ENCODE measurements at regions not wholly inside any gene's neighbourhood (a gene's known extent, or its start where the extent isn't known, plus 50 kb on each side); places are given as distances from the start of the nearest gene placed in this dataset.
"Not testable (repeated sequence)": the region's sequence is repeated elsewhere in the genome, so short reads cannot be mapped to it uniquely, and the experiment has no call there.

GRCh38 chr6:145112711-145113148, 622.6 kb downstream of the EPM2A start:
- DNase-seq (ENCODE audit: low spot score): no peak

DNA sequence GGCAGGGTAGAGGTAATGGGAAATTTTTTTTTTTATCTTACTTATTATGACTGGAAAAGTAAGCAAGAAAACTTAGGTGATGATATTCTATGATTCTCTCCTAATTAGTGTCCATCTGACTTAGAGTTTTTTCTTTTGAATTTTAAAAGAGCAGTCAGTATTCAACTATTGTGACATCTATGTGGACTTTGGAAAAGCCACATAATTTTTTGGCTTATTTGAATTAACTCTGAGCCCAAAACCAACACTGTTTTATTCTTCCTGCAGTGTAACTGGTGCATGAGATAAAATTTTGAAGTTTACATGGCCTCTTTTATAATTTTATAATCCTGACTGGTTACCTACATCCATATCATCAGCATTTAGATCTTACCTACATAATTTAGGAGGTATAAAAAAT, 619.7 kb downstream of the EPM2A start:
- DNase-seq (ENCODE audit: low spot score): no peak

DNA sequence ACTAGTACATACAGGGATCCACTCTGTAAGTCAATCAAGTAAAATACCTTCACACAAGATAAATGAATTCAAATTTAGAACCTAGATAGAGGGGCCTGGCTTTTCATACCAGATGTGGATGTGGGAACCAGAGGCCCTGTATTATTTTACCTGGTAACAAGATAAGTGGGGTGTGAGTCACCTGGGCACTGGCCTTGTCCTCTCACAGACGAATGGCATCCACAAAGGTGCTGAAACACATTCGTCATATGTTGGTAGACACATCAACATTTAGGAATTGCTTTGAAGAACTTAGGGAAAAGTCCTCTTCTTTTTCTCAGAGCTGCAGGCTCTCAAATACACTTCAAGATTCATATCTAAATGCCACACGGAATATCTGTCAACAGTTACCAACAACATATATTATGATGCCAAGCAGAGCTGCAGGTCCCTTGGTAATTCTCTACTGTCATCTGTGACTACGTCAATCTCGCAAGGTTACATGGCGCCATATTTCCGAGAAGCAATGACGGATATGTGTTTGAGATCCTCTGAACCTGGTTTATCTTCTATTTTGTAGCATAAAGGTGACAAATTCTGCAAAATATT, 618.6 kb downstream of the EPM2A start:
- no peak for DNase-seq (ENCODE audit: low spot score)

GRCh38 chr6:145118224-145118623, 617.1 kb downstream of the EPM2A start:
- no peak for DNase-seq (ENCODE audit: low spot score)

GRCh38 chr6:145119081-145119480, 616.2 kb downstream of the EPM2A start:
- DNase-seq (ENCODE audit: low spot score): no peak

- DNase-seq (ENCODE audit: low spot score): no peak
Observed at GRCh38 chr6:145132709-145133108, 602.6 kb downstream of the EPM2A start.

DNA sequence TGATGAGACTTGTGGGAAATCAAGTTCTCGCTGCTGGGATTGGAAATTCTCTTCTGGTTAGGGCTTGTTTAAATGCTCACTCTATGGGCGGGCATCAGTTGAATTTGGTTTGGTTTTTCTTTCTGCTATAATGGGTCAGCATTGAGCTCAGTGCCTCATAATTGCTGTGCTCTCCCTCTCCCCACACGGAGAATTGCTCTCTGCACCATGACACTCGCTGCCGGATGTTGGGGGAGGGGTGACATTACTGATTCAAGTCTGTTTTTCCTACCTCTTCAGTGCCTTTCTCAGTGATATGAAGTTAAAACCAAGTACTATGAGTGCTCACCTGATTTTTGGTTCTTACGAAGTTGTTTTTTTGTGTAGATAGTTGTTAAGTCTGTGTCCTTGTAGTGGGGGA, 599.6 kb downstream of the EPM2A start:
- DNase-seq (ENCODE audit: low spot score): no peak

- no peak for DNase-seq (ENCODE audit: low spot score)
Observed at GRCh38 chr6:145137425-145137824, 597.9 kb downstream of the EPM2A start.

DNA sequence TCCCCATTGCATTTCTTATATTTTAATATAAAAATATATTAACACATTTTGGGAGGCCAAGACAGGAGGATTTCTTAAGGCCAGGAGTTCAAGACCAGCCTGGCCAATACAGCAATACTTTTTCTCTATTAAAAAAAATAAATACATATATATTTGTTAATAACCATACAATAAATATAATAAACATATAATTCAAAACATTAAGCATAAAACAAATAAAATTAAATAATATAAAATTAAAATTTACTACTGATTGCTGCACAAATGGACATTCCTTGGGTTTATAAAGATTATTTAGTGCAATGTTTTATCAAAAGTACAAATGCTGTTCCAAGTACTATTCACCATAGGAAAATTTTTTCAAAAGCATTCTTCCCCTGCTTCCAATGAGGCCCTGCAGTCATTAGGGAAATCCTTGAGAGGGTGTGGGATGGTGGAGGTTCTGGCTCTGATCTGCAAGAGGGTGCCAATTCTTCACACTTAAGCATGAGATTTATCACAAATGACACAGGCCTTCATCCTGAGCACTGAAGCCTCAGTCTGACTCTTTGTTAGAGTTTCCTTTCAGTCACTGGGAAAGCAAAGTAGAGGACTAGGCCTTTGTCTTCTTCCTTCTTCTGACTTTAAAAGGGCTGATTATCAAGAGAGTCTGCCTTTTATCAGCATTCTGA, 596.7 kb downstream of the EPM2A start:
- DNase-seq (ENCODE audit: low spot score): no peak

DNA sequence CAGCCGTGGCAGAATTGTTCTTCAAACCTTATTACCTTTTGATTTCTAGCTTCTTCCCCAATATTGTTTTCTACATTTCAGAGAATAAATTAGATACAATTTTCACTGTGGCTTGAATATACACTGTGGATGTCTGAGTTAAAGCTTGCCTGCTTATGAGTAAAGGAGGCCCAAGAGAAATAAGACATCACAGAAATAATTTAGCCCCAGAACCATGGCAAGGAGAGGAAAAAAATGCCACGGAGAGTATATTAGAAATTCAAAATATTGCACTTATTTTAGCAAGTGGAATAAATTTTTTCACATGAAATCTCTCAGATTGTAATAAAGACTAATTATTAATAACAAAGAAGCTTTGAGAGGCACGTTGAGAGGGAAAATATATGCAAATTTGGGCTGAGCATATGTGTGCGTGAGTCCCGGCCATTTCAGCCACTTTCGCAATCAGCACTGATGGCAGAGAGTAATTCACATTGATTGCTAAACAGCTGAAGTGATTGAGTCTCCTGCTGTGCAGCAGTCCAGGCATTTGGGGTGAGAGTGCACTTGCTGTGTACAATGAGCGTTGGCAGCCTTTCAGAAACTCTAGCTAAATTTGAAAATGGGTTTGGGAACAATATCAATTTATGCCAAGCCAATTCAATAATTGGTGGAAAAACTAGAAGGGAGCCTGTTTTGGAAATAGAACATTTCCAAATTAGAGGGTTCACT, 596.0 kb downstream of the EPM2A start:
- DNase-seq (ENCODE audit: low spot score): no peak

DNA sequence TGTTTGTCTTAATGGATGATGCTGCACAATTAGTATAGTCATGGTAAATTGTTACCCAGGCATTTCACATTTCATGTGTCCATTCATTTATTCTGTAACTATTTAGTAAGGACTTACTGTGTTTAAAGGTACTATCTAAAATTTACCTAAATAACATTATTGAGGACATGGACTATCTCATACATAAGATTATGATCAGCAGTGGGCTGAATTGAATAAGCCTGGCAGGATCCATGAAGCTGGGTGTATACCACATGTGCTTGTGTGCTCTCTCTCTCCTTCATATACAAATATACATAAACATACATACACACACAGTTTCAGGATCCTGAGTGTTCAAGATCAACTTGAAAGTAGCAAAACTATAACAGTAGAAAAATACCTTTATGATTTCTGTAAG, 595.4 kb downstream of the EPM2A start:
- DNase-seq (ENCODE audit: low spot score): no peak

GRCh38 chr6:145141572-145141971, 593.7 kb downstream of the EPM2A start:
- DNase-seq (ENCODE audit: low spot score): no peak

DNA sequence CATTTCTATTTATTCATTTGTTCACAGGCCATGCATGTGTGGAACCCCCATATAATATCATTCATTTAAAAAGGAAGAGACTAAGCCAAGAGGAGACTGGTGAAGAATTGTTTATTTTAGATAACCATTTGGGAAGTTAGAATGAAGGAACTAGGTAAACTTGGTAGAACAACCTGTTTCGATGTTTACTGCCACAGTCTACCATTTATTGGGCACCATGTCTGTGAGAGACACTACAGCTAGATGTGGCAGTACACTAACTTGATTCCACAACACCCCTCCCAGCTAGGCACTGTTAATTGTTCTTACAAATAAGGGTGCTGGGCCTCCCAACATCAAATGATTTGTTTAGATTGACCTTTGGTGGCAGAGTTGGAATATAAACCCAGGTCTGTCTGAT, 592.4 kb downstream of the EPM2A start:
- DNase-seq (ENCODE audit: low spot score): no peak

DNA sequence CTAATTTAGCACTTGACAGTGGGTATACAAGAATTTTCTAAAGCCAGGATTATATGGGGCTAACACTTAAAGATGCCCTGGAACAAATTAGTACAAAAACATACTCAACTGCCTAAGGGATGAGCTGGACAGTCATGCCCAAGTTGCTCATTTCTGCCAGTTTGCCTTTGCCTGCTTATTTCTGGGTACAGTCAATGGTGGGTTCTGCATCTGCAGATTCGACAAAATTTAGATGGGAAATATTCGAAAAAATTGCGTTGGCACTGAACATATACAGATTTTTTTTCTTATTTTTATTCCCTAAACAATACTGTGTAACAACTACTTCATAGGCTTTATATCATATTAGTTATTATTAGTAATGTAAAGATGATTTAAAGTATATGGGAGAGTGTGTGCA, 591.9 kb downstream of the EPM2A start:
- DNase-seq (ENCODE audit: low spot score): no peak

- no peak for DNase-seq (ENCODE audit: low spot score)
Observed at GRCh38 chr6:145147559-145147958, 587.8 kb downstream of the EPM2A start.

- peak; percentile 22 for DNase-seq (ENCODE audit: low spot score)
Observed at GRCh38 chr6:145147981-145148749, 587.2 kb downstream of the EPM2A start.

DNA sequence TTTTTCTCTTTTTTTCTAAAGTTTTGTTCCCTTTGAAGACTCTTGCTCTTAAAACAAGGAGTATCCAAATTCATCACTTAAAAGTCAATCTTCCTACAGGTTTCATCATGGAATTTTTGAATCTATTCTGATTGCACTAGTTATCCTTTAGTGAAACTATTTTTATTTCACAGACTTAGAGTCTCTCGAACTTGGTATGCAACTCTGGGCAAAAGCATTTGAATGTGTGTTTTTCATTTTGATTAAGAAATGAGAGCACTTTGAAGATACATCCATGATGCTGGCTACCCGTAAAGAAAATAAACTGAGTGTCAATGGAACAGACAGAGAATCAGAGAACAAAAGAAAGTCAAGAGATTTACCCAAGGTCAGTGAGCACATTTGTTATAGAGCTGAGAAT, 586.5 kb downstream of the EPM2A start:
- no peak for DNase-seq (ENCODE audit: low spot score)

GRCh38 chr6:145151624-145152023, 583.7 kb downstream of the EPM2A start:
- DNase-seq (ENCODE audit: low spot score): no peak

DNA sequence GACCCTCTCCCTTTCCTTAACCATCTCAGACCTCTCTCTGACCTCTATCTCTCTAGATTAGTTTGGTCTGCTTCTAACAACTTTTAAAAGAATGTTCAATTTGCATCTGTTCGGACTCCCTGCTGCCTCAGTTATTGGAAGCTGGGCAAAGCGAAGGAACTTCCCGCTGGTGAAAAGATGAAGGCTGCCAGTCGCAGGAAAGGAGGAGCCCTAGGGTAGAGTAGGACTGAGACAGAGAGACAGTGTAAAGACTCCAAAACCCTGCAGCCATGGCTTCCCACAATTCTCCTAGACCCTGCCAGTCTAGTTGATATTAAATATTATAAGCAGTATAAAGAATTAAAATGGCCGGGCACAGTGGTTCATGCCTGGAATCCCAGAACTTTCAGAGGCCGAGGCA, 581.8 kb downstream of the EPM2A start:
- no peak for DNase-seq (ENCODE audit: low spot score)

- DNase-seq (ENCODE audit: low spot score): no peak
Observed at GRCh38 chr6:145155411-145155810, 579.9 kb downstream of the EPM2A start.

DNA sequence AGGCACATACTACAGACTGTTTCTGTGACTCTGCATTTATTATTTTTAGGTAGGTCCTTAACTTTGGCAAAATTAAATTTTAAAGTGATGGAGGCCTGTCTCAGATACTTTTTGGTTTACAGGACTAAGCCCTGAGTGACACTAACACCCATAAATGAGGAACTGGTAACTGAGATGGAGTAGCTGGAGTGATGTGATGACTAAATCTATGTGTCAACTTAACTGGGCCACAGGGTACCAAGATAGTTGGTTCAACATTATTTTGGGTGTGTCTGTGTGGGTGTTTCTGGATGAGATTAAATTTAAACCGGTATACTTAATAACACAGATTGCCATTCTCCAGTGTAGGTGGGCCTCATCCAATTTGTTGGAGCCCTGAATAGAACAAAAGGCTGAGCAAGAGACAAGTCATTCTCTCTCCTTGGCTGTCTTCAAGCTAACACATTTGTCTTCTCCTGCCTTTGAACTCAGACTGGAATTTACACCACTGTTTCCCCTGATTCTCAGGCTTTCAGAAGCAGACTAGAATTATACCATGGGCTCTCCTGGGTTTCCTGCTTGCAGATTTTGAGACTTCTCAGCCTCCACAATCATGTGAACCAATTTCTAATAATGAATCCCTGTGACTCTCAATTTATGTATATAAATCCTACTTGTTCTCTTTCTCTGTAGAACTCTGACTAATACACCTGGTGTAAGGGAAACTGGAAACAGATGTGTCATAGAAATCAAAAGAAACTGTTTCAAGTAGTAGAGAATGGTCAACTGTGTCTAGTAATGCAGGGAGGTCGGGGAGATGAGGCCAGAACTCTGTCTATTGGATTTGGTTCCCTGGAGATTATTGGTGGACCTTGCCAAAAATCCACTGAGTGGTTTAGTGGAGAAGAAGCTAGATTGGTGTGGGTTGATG, 579.2 kb downstream of the EPM2A start:
- no peak for DNase-seq (ENCODE audit: low spot score)

DNA sequence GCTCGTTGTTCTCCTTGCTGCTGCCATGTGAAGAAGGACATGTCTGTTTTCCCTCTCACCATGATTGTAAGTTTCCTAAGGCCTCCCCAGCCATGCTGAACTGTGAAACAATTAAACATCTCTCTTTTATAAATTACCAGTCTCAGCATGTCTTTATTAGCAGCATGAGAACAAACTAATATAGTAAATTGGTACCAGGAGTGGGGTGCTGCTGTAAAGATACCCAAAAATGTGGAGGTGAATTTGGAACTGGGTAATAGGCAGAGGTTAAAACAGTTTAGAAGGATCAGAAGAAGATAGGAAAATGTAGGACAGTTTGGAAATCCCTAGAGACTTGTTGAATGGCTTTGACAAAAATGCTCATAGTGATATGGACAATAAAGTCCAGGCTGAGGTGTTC, 576.7 kb downstream of the EPM2A start:
- DNase-seq (ENCODE audit: low spot score): not testable (repeated sequence)

Data from COLO829 (cell line).